H9 (cell line): ENCODE measurements at regions not wholly inside any gene's neighbourhood (a gene's known extent, or its start where the extent isn't known, plus 50 kb on each side); places are given as distances from the start of the nearest gene placed in this dataset.

ENCODE experiments used
- DNase-seq: peaks from one replicate; pipeline ENCODE4 v3.0.0-alpha.2; 2017
- H2AFZ ChIP-seq: one replicate; pipeline ENCODE4 v1.6.1; 2013; ENCODE audit warnings: mild to moderate bottlenecking, low read length, control low read depth, moderate library complexity
- H2AK5ac ChIP-seq: 2 replicates; pipeline ENCODE4 v1.6.1; 2013; ENCODE audit warnings: low read length, control low read depth, mixed read lengths; ENCODE audit not compliant: insufficient read length
- H2BK120ac ChIP-seq: one replicate; pipeline ENCODE4 v1.6.1; 2013; ENCODE audit warnings: low read depth, mild to moderate bottlenecking, low read length, control low read depth, inconsistent platforms; ENCODE audit not compliant: poor library complexity, severe bottlenecking
- H2BK12ac ChIP-seq: 2 replicates; pipeline ENCODE4 v1.6.1; 2013; ENCODE audit warnings: low read length, control low read depth, mixed read lengths, low read depth; ENCODE audit not compliant: insufficient read length
- H2BK15ac ChIP-seq: 2 replicates; pipeline ENCODE4 v1.6.1; 2013; ENCODE audit warnings: low read depth, low read length, control low read depth
- H2BK20ac ChIP-seq: one replicate; pipeline ENCODE4 v1.6.1; 2013; ENCODE audit warnings: low read depth, mild to moderate bottlenecking, low read length, control low read depth, inconsistent platforms; ENCODE audit not compliant: poor library complexity, severe bottlenecking
- H2BK5ac ChIP-seq: 2 replicates; pipeline ENCODE4 v1.6.1; 2013; ENCODE audit warnings: low read length, control low read depth, mixed read lengths; ENCODE audit not compliant: insufficient read length
- H3K14ac ChIP-seq: 2 replicates; pipeline ENCODE4 v1.6.1; 2013; ENCODE audit warnings: low read length, control low read depth; ENCODE audit not compliant: insufficient read depth
- H3K18ac ChIP-seq: 2 replicates; pipeline ENCODE4 v1.6.1; 2013; ENCODE audit warnings: low read depth, mild to moderate bottlenecking, mixed read lengths, low read length, control low read depth; ENCODE audit not compliant: insufficient read length
- H3K23ac ChIP-seq: 2 replicates; pipeline ENCODE4 v1.6.1; 2013; ENCODE audit warnings: low read length, control low read depth, mixed read lengths, low read depth; ENCODE audit not compliant: insufficient read length
- H3K23me2 ChIP-seq: 2 replicates; pipeline ENCODE4 v1.6.1; 2013; ENCODE audit warnings: low read depth, mild to moderate bottlenecking, mixed read lengths, low read length, control low read depth; ENCODE audit not compliant: insufficient read length, poor library complexity, severe bottlenecking
- H3K27ac ChIP-seq: 2 replicates; pipeline ENCODE4 v1.5.1; 2013; ENCODE audit warnings: low read length, control low read depth, mixed read lengths, low read depth; ENCODE audit not compliant: insufficient read length
- H3K27me3 ChIP-seq: 2 replicates; pipeline ENCODE4 v1.6.1; 2013; ENCODE audit warnings: low read length, control low read depth, inconsistent platforms; ENCODE audit not compliant: insufficient read depth
- H3K4ac ChIP-seq: 2 replicates; pipeline ENCODE4 v1.6.1; 2013; ENCODE audit warnings: low read depth, mild to moderate bottlenecking, control low read depth, inconsistent platforms, low read length, moderate library complexity
- H3K4me1 ChIP-seq: 2 replicates; pipeline ENCODE4 v1.6.1; 2013; ENCODE audit warnings: low read length, control low read depth, inconsistent platforms; ENCODE audit not compliant: insufficient read depth
- H3K4me2 ChIP-seq: 2 replicates; pipeline ENCODE4 v1.6.1; 2013; ENCODE audit warnings: low read length, control low read depth, mixed read lengths; ENCODE audit not compliant: insufficient read length, insufficient read depth
- H3K56ac ChIP-seq: 2 replicates; pipeline ENCODE4 v1.6.1; 2013; ENCODE audit warnings: low read depth, mild to moderate bottlenecking, mixed read lengths, low read length, control low read depth; ENCODE audit not compliant: insufficient read length
- H3K79me1 ChIP-seq: 2 replicates; pipeline ENCODE4 v1.6.1; 2013; ENCODE audit warnings: low read depth, mild to moderate bottlenecking, moderate library complexity, low read length, control low read depth, inconsistent platforms; ENCODE audit not compliant: insufficient read depth, poor library complexity, severe bottlenecking
- H3K79me2 ChIP-seq: 2 replicates; pipeline ENCODE4 v1.6.1; 2013; ENCODE audit warnings: low read length, control low read depth, inconsistent platforms; ENCODE audit not compliant: insufficient read depth
- H3K9ac ChIP-seq: 2 replicates; pipeline ENCODE4 v1.6.1; 2013; ENCODE audit warnings: low read length, control low read depth, mixed read lengths; ENCODE audit not compliant: insufficient read length; ENCODE audit errors: extremely low read depth
- H3K9me3 ChIP-seq: one replicate; pipeline ENCODE4 v1.6.1; 2013; ENCODE audit warnings: low read depth, low read length, inconsistent platforms; ENCODE audit not compliant: control insufficient read depth
- H3T11ph ChIP-seq: one replicate; pipeline ENCODE4 v1.6.1; 2013; ENCODE audit warnings: mild to moderate bottlenecking, low read length, control low read depth, inconsistent platforms
- H4K20me1 ChIP-seq: one replicate; pipeline ENCODE4 v1.6.1; 2013; ENCODE audit not compliant: control insufficient read depth, insufficient read length, insufficient read depth
- H4K5ac ChIP-seq: 2 replicates; pipeline ENCODE4 v1.6.1; 2013; ENCODE audit warnings: low read depth, mild to moderate bottlenecking, mixed read lengths, low read length, control low read depth; ENCODE audit not compliant: insufficient read length
- H4K8ac ChIP-seq: replicated peaks from 2 replicates; pipeline ENCODE4 v1.6.1; 2013; ENCODE audit warnings: low read length, control low read depth, mixed read lengths, low read depth; ENCODE audit not compliant: insufficient read length
- H4K91ac ChIP-seq: 2 replicates; pipeline ENCODE4 v1.6.1; 2013; ENCODE audit warnings: low read depth, mild to moderate bottlenecking, moderate library complexity, mixed read lengths, low read length, control low read depth; ENCODE audit not compliant: insufficient read length
- H3K27ac Mint-ChIP-seq, 3 experiments: 2 replicates in 2 of 3; 3 replicates in 1 of 3; pipeline ENCODE4 v1.8.0; 2020 to 2021; ENCODE audit warnings: mixed read lengths in 3 of 3, mild to moderate bottlenecking in 1 of 3, moderate library complexity in 1 of 3
- H3K27me3 Mint-ChIP-seq: 2 replicates; pipeline ENCODE4 v1.8.0; 2021; ENCODE audit warnings: low read depth, mild to moderate bottlenecking, moderate library complexity, mixed read lengths
- H3K36me3 Mint-ChIP-seq, 3 experiments: 2 replicates in 2 of 3; 3 replicates in 1 of 3; pipeline ENCODE4 v1.8.0; 2020 to 2021; ENCODE audit warnings: low read depth in 3 of 3, mixed read lengths in 3 of 3; ENCODE audit not compliant: insufficient read depth in 1 of 3
- H3K4me1 Mint-ChIP-seq, 2 experiments: 2 replicates each; pipeline ENCODE4 v1.8.0; 2020; ENCODE audit warnings: mixed read lengths in 2 of 2
- H3K4me3 Mint-ChIP-seq, 2 experiments: 2 replicates in 1 of 2; 3 replicates in 1 of 2; pipeline ENCODE4 v1.8.0; 2020 to 2021; ENCODE audit warnings: mild to moderate bottlenecking in 2 of 2, mixed read lengths in 2 of 2, moderate library complexity in 1 of 2
- H3K9me3 Mint-ChIP-seq, 2 experiments: 2 replicates in 1 of 2; 3 replicates in 1 of 2; pipeline ENCODE4 v1.8.0; 2020; ENCODE audit warnings: mild to moderate bottlenecking in 2 of 2, mixed read lengths in 2 of 2, moderate library complexity in 1 of 2
- CTCF ChIP-seq: fragments of 200-600 bp; sonication (generic); conservative IDR thresholded peaks from 3 replicates; pipeline ENCODE4 v1.8.0; 2021; ENCODE audit warnings: antibody characterized with exemption, mild to moderate bottlenecking
- WGBS: extraction: QIAGEN DNeasy Blood & Tissue Kit; methylation state at CpG from one replicate; pipeline ENCODE4 v1.1.7; 2013; ENCODE audit warnings: missing lambda C conversion rate, low lambda C conversion rate, mixed read lengths; ENCODE audit not compliant: insufficient read length; ENCODE audit errors: extremely low coverage; 5-methylcytosine and 5-hydroxymethylcytosine counted together

DNA sequence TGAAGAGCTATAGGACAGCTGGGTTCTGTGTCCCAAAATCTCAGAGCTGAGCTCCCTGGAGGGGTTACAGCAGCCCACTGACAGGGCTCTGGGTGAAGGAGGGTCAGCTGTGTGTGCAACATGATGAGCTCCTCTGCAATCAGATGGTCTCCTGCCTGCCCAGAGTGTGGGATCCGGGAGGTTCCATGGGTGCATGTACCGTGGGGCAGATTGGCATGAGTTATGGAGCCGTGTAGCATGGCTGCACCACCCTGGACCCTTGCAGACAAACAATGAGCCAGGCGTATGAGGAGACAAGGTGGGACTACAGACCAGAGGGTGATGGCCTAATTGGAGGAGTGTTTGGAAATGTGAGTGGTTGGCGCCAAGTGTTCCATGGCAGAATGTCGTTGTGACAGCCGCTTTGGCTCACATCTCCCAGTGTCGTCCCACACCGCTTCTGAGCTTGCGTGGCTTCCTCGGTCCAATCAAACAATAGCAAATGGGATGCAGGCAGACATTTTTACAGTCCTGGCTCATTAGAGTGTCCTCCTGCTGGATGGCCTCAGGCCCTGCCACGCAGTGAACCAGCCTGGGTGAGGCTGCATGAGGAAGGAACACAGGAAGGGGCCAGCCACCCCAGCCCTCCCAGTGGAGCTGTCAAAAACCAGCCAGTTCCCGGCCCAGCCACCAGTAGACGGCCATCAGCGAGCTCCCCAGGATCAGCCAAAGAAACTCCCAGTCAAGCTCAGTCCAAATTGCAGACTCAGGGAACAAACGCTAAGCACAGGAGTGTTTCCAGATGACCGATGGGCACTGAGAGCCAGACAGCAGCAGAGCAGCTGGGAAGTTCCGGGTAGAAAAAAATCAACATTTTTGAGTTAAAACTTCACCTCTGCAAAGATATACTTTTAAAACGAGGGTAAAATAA lies 1066.9 kb downstream of the BRD1 start:
- Histone ChIP-seq H3K23ac (no peak overlapping the region), H3K9ac (no peak overlapping the region), H4K91ac (no peak overlapping the region), H4K5ac (no peak overlapping the region), H3K4ac (no peak overlapping the region), H3K79me1 (no peaks in the 10 kb centered on the region), H4K8ac (no peak overlapping the region), H3K4me1 (no peaks in the 10 kb centered on the region), H3K9me3 (no peaks in the 10 kb centered on the region), H2AK5ac (no peak overlapping the region), H2BK120ac (no peak overlapping the region), H3K14ac (no peak overlapping the region), H3K27ac (no peak overlapping the region), H2BK5ac (no peak overlapping the region), H3K4me2 (no peak overlapping the region), H2BK12ac (no peak overlapping the region), H2BK20ac (no peak overlapping the region), H3K27me3 (no peaks in the 10 kb centered on the region), H3K23me2 (no peaks in the 10 kb centered on the region), H2AFZ (no peak overlapping the region), H3K79me2 (no peaks in the 10 kb centered on the region), H3K56ac (no peak overlapping the region), H2BK15ac (no peak overlapping the region), H3K18ac (no peak overlapping the region), H3T11ph (no peak overlapping the region), H4K20me1 (no peaks in the 10 kb centered on the region)
- Mint-ChIP-seq H3K27me3 (peaks cover 7% of the 10 kb centered on the region), H3K4me1 (no peaks in the 10 kb centered on the region), H3K36me3 (no peaks in the 10 kb centered on the region; a peak in 3 of 7 replicates), H3K4me3 (no peak overlapping the region), H3K27ac (no peak overlapping the region), H3K9me3 (peaks cover 6 to 11% of the 10 kb centered on the region in 2 experiments; a peak in 4 of 5 replicates)
- WGBS: no CpG with 5 or more reads among the region's 19 CpGs
- peak; percentile 12 for DNase-seq
- no peak for TF ChIP-seq CTCF
